ENCODE measurements at regions not wholly inside any gene's neighbourhood (a gene's known extent, or its start where the extent isn't known, plus 50 kb on each side); places are given as distances from the start of the nearest gene placed in this dataset.

- no peak for DNase-seq
These were observed 341.8 kb downstream of the TMEM182 start for GRCh38 chr2:103103678-103104077.

- no peak for DNase-seq
These were observed 357.5 kb downstream of the TMEM182 start for GRCh38 chr2:103119352-103119751.

GRCh38 chr2:103121106-103121505 lies 359.3 kb downstream of the TMEM182 start:
- DNase-seq, result no peak

- DNase-seq, result no peak
These were observed 361.7 kb downstream of the TMEM182 start for GRCh38 chr2:103123516-103123915.

- no peak for DNase-seq
These were observed 369.0 kb downstream of the TMEM182 start for GRCh38 chr2:103130857-103131256.

- DNase-seq, result no peak
These were observed 370.8 kb downstream of the TMEM182 start for GRCh38 chr2:103132536-103133217.

GRCh38 chr2:103135679-103136078 lies 373.8 kb downstream of the TMEM182 start:
- no peak for DNase-seq

GRCh38 chr2:103138123-103138901 lies 376.5 kb downstream of the TMEM182 start:
- DNase-seq, result no peak

GRCh38 chr2:103139628-103140268 lies 377.9 kb downstream of the TMEM182 start:
- DNase-seq, result no peak

GRCh38 chr2:103144837-103145236 lies 383.0 kb downstream of the TMEM182 start:
- DNase-seq, result no peak

GRCh38 chr2:103145739-103146138 lies 383.9 kb downstream of the TMEM182 start:
- DNase-seq, result no peak

GRCh38 chr2:103151046-103151445 lies 389.2 kb downstream of the TMEM182 start:
- no peak for DNase-seq

GRCh38 chr2:103152556-103152955 lies 390.7 kb downstream of the TMEM182 start:
- DNase-seq, result no peak

- DNase-seq, result no peak
These were observed 391.9 kb downstream of the TMEM182 start for GRCh38 chr2:103153580-103154284.

- no peak for DNase-seq
These were observed 393.5 kb downstream of the TMEM182 start for GRCh38 chr2:103155308-103155707.

GRCh38 chr2:103159018-103159417 lies 397.2 kb downstream of the TMEM182 start:
- DNase-seq, result no peak

GRCh38 chr2:103161456-103162289 lies 399.8 kb downstream of the TMEM182 start:
- peak; percentile 1 for DNase-seq

GRCh38 chr2:103164748-103165147 lies 402.9 kb downstream of the TMEM182 start:
- no peak for DNase-seq

GRCh38 chr2:103165836-103166235 lies 404.0 kb downstream of the TMEM182 start:
- no peak for DNase-seq

GRCh38 chr2:103166456-103167324 lies 404.9 kb downstream of the TMEM182 start:
- no peak for DNase-seq

- no peak for DNase-seq
These were observed 405.8 kb downstream of the TMEM182 start for GRCh38 chr2:103167599-103167998.
